T-cell (primary cell): ENCODE measurements at regions not wholly inside any gene's neighbourhood (a gene's known extent, or its start where the extent isn't known, plus 50 kb on each side); places are given as distances from the start of the nearest gene placed in this dataset.

Experiments
- ATAC-seq, 4 experiments: fragments of 200-7000 bp in 3 of 4; fragments of 150-1000 bp in 1 of 4; cut with Tn5 transposase; replicated peaks in 1 of 4; 1 replicate in 3 of 4; 2 replicates in 1 of 4; pipeline ENCODE4 v1.10.0; 2021; ENCODE audit warnings: moderate library complexity in 3 of 4, mild to moderate bottlenecking in 2 of 4, moderate number of reproducible peaks in 1 of 4
- CTCF ChIA-PET, 2 donors: fragments of 300-600 bp; sonication (Branson Sonifier 250); formaldehyde crosslinking; loops; one replicate each; lab custom pipeline; 2022; ENCODE audit warnings: antibody characterized with exemption in 2 of 2; lab: Charles Lee
- POLR2A ChIA-PET, 2 donors: fragments of 300-600 bp; sonication (Branson Sonifier 250); formaldehyde crosslinking; loops; one replicate each; lab custom pipeline; 2022; ENCODE audit warnings: antibody characterized with exemption in 2 of 2; lab: Charles Lee
- DNase-seq, 35 experiments: peaks; one replicate each; pipeline versions ENCODE4 v3.0.0 to v3.0.0-alpha.2; 2013 to 2023
- H3K27ac ChIP-seq: one replicate; pipeline ENCODE4 v1.5.1; 2013; ENCODE audit warnings: low read length
- H3K27me3 ChIP-seq, 2 experiments: replicated peaks in 1 of 2; 1 replicate in 1 of 2; 2 replicates in 1 of 2; pipeline versions ENCODE4 v1.6.1 to v1.7.0; 2013; ENCODE audit warnings: low read length in 1 of 2, mixed read lengths in 1 of 2; ENCODE audit not compliant: control insufficient read depth in 2 of 2, insufficient read depth in 2 of 2; ENCODE audit errors: extremely low read depth in 1 of 2
- H3K36me3 ChIP-seq, 2 donors: 1 replicate in 1 of 2; 2 replicates in 1 of 2; pipeline versions ENCODE4 v1.6.1 to v1.7.0; 2013; ENCODE audit warnings: low read length in 1 of 2; ENCODE audit not compliant: control insufficient read depth in 2 of 2, insufficient read depth in 1 of 2; ENCODE audit errors: extremely low read depth in 1 of 2
- H3K4me1 ChIP-seq, 2 experiments: 1 replicate in 1 of 2; 2 replicates in 1 of 2; pipeline versions ENCODE4 v1.6.1 to v1.7.0; 2013; ENCODE audit warnings: low read length in 2 of 2, mixed read lengths in 1 of 2; ENCODE audit not compliant: insufficient read depth in 2 of 2, control insufficient read depth in 1 of 2; ENCODE audit errors: extremely low read depth in 1 of 2
- H3K4me3 ChIP-seq, 2 donors: 1 replicate in 1 of 2; 2 replicates in 1 of 2; pipeline versions ENCODE4 v1.5.1 to v1.7.0; 2013; ENCODE audit warnings: mild to moderate bottlenecking in 2 of 2, low read length in 1 of 2, moderate library complexity in 1 of 2; ENCODE audit not compliant: control insufficient read depth in 1 of 2; ENCODE audit errors: extremely low read depth in 1 of 2
- H3K9me3 ChIP-seq: 2 replicates; pipeline ENCODE4 v1.7.0; 2013
- H3K27ac Mint-ChIP-seq, 2 donors: one replicate each; pipeline ENCODE4 v1.8.0; 2020 to 2021; ENCODE audit warnings: mild to moderate bottlenecking in 2 of 2, mixed read lengths in 2 of 2
- H3K27me3 Mint-ChIP-seq, 2 donors: one replicate each; pipeline ENCODE4 v1.8.0; 2021 to 2022; ENCODE audit warnings: mixed read lengths in 2 of 2
- H3K36me3 Mint-ChIP-seq: one replicate; pipeline ENCODE4 v1.8.0; 2021; ENCODE audit warnings: mixed read lengths
- H3K4me1 Mint-ChIP-seq, 3 donors: one replicate each; pipeline ENCODE4 v1.8.0; 2020 to 2022; ENCODE audit warnings: mixed read lengths in 3 of 3, mild to moderate bottlenecking in 1 of 3
- H3K4me3 Mint-ChIP-seq, 3 donors: one replicate each; pipeline ENCODE4 v1.8.0; 2020 to 2022; ENCODE audit warnings: mild to moderate bottlenecking in 3 of 3, mixed read lengths in 3 of 3, moderate library complexity in 3 of 3
- H3K9me3 Mint-ChIP-seq, 3 donors: one replicate each; pipeline ENCODE4 v1.8.0; 2020 to 2022; ENCODE audit warnings: mixed read lengths in 3 of 3
- WGBS: methylation state at CpG from one replicate; pipeline ENCODE4 v1.1.5; 2013; ENCODE audit warnings: missing lambda C conversion rate; ENCODE audit not compliant: insufficient coverage; 5-methylcytosine and 5-hydroxymethylcytosine counted together

GRCh38 chrX:69277369-69277990, 112.2 kb upstream of the PJA1 start:
- ATAC-seq = no peak
- Mint-ChIP-seq H3K36me3 (no peaks in the 10 kb centered on the region), H3K9me3 (no peaks in the 10 kb centered on the region), H3K27me3 (peaks cover 5 to 35% of the 10 kb centered on the region in 2 donors), H3K4me1 (no peaks in the 10 kb centered on the region), H3K27ac (no peak overlapping the region), H3K4me3 (no peak overlapping the region)
- ChIA-PET CTCF (no interaction called here), POLR2A (no interaction called here)
- no peak overlapping the region for H3K4me3 ChIP-seq
- no peaks in the 10 kb centered on the region for H3K9me3 ChIP-seq
- no peak overlapping the region for H3K27ac ChIP-seq
- peaks cover 0 to 4% of the 10 kb centered on the region in 2 experiments for H3K27me3 ChIP-seq
- 90% methylated on average over 3 of the region's 9 CpGs for WGBS
- no peaks in the 10 kb centered on the region for H3K36me3 ChIP-seq
- no peak for DNase-seq
- no peaks in the 10 kb centered on the region for H3K4me1 ChIP-seq

- Mint-ChIP-seq H3K4me1 (no peaks in the 10 kb centered on the region), H3K36me3 (no peaks in the 10 kb centered on the region), H3K4me3 (no peak overlapping the region), H3K27ac (no peak overlapping the region), H3K9me3 (no peaks in the 10 kb centered on the region), H3K27me3 (peaks cover 0 to 13% of the 10 kb centered on the region in 2 donors)
- WGBS = no CpG with 5 or more reads among the region's 1 CpG
- H3K27me3 ChIP-seq = no peaks in the 10 kb centered on the region
- ATAC-seq (no peak), DNase-seq (no peak)
- no peak overlapping the region for H3K27ac ChIP-seq
- no peaks in the 10 kb centered on the region for H3K36me3 ChIP-seq
- no peaks in the 10 kb centered on the region for H3K9me3 ChIP-seq
- POLR2A ChIA-PET = no interaction called here
- CTCF ChIA-PET = no interaction called here
- no peaks in the 10 kb centered on the region for H3K4me1 ChIP-seq
- H3K4me3 ChIP-seq = no peak overlapping the region
Observed at GRCh38 chrX:69268611-69269010, 103.4 kb upstream of the PJA1 start.

- Histone ChIP-seq H3K4me3 (no peak overlapping the region), H3K9me3 (no peaks in the 10 kb centered on the region), H3K4me1 (no peaks in the 10 kb centered on the region), H3K27me3 (peaks cover 0 to 3% of the 10 kb centered on the region in 2 experiments), H3K36me3 (no peaks in the 10 kb centered on the region), H3K27ac (no peak overlapping the region)
- Mint-ChIP-seq H3K27me3 (peaks cover 12 to 33% of the 10 kb centered on the region in 2 donors), H3K4me1 (no peaks in the 10 kb centered on the region), H3K9me3 (no peaks in the 10 kb centered on the region), H3K36me3 (no peaks in the 10 kb centered on the region), H3K4me3 (no peak overlapping the region), H3K27ac (no peak overlapping the region)
- ATAC-seq = no peak
- CTCF ChIA-PET = interaction anchor here in 1 of 2 donors (0.5 kb wide), 1 partner anchor 181 kb away, joined by 3 read pairs; no protein-coding TSS in a partner anchor
- no peak for DNase-seq
- 43% methylated on average over 5 of the region's 13 CpGs for WGBS
- POLR2A ChIA-PET = no interaction called here
Observed at GRCh38 chrX:69264158-69264581, 98.9 kb upstream of the PJA1 start.

GRCh38 chrX:69263251-69263820, 98.1 kb upstream of the PJA1 start:
- no peak overlapping the region for H3K4me3 Mint-ChIP-seq
- no peaks in the 10 kb centered on the region for H3K36me3 Mint-ChIP-seq
- Histone ChIP-seq H3K27me3 (peaks cover 0 to 3% of the 10 kb centered on the region in 2 experiments), H3K36me3 (no peaks in the 10 kb centered on the region), H3K4me1 (no peaks in the 10 kb centered on the region), H3K9me3 (no peaks in the 10 kb centered on the region), H3K27ac (no peak overlapping the region), H3K4me3 (no peak overlapping the region)
- ChIA-PET POLR2A (no interaction called here), CTCF (no interaction called here)
- no peaks in the 10 kb centered on the region for H3K4me1 Mint-ChIP-seq
- DNase-seq (no peak), ATAC-seq (no peak)
- no peak overlapping the region for H3K27ac Mint-ChIP-seq
- peaks cover 12 to 36% of the 10 kb centered on the region in 2 donors for H3K27me3 Mint-ChIP-seq
- 100% methylated on average over 1 of the region's 3 CpGs for WGBS
- no peaks in the 10 kb centered on the region for H3K9me3 Mint-ChIP-seq

GRCh38 chrX:69262036-69262936, 97.0 kb upstream of the PJA1 start:
- Mint-ChIP-seq H3K27me3 (peaks cover 12 to 36% of the 10 kb centered on the region in 2 donors), H3K4me3 (no peak overlapping the region), H3K9me3 (no peaks in the 10 kb centered on the region), H3K4me1 (no peaks in the 10 kb centered on the region), H3K36me3 (no peaks in the 10 kb centered on the region), H3K27ac (no peak overlapping the region)
- DNase-seq = no peak
- no peak for ATAC-seq
- ChIA-PET CTCF (no interaction called here), POLR2A (no interaction called here)
- 80% methylated on average over 1 of the region's 12 CpGs for WGBS
- Histone ChIP-seq H3K9me3 (no peaks in the 10 kb centered on the region), H3K27ac (no peak overlapping the region), H3K4me1 (no peaks in the 10 kb centered on the region), H3K4me3 (no peak overlapping the region), H3K27me3 (peaks cover 0 to 3% of the 10 kb centered on the region in 2 experiments), H3K36me3 (no peaks in the 10 kb centered on the region)

- Mint-ChIP-seq H3K27ac (no peak overlapping the region), H3K36me3 (no peaks in the 10 kb centered on the region), H3K4me3 (no peak overlapping the region), H3K27me3 (peaks cover 12 to 30% of the 10 kb centered on the region in 2 donors), H3K4me1 (no peaks in the 10 kb centered on the region), H3K9me3 (no peaks in the 10 kb centered on the region)
- H3K36me3 ChIP-seq = no peaks in the 10 kb centered on the region
- H3K9me3 ChIP-seq = no peaks in the 10 kb centered on the region
- peaks cover 0 to 3% of the 10 kb centered on the region in 2 experiments for H3K27me3 ChIP-seq
- POLR2A ChIA-PET = no interaction called here
- CTCF ChIA-PET = no interaction called here
- no peak overlapping the region for H3K27ac ChIP-seq
- WGBS = no CpG with 5 or more reads among the region's 2 CpGs
- ATAC-seq (no peak), DNase-seq (no peak)
- H3K4me3 ChIP-seq = no peak overlapping the region
- no peaks in the 10 kb centered on the region for H3K4me1 ChIP-seq
Observed at GRCh38 chrX:69260169-69260568, 94.9 kb upstream of the PJA1 start.
